Body of pancreas (tissue), 4 donors: ENCODE measurements at regions not wholly inside any gene's neighbourhood (a gene's known extent, or its start where the extent isn't known, plus 50 kb on each side); places are given as distances from the start of the nearest gene placed in this dataset.

Source experiments
- ATAC-seq: fragments of 150-250 bp; one replicate; pipeline ENCODE4 v1.9.1; 2016
- DNase-seq, 4 donors: peaks; one replicate each; pipeline ENCODE4 v3.0.0-alpha.2; 2019
- H3K27ac ChIP-seq, 4 donors: fragments of 200-600 bp; sonication (generic); 1 replicate in 3 of 4; 2 replicates in 1 of 4; pipeline versions ENCODE4 v1.5.1 to v1.6.1; 2016 to 2019; ENCODE audit warnings: mild to moderate bottlenecking in 1 of 4, mixed read lengths in 1 of 4, moderate library complexity in 1 of 4
- H3K27me3 ChIP-seq, 2 donors: fragments of 200-600 bp; sonication (generic); one replicate each; pipeline ENCODE4 v1.6.0; 2016; ENCODE audit warnings: mild to moderate bottlenecking in 1 of 2
- H3K36me3 ChIP-seq, 2 donors: fragments of 200-600 bp; sonication (generic); replicated peaks in 1 of 2; 2 replicates each; pipeline ENCODE4 v1.5.1; 2016; ENCODE audit warnings: low read depth in 2 of 2; ENCODE audit not compliant: insufficient read depth in 1 of 2
- H3K4me1 ChIP-seq: fragments of 200-600 bp; sonication (generic); one replicate; pipeline ENCODE4 v1.6.0; 2016
- H3K4me3 ChIP-seq, 2 donors: fragments of 200-600 bp; sonication (generic); 1 replicate in 1 of 2; 2 replicates in 1 of 2; pipeline ENCODE4 v1.5.1; 2016 to 2019
- H3K9me3 ChIP-seq, 3 donors: fragments of 200-600 bp; sonication (generic); 1 replicate in 2 of 3; 2 replicates in 1 of 3; pipeline ENCODE4 v1.5.1; 2016
- POLR2A ChIP-seq, 3 donors: fragments of 450-650 bp; IDR thresholded peaks; one replicate each; pipeline ENCODE4 v1.6.1; 2016; ENCODE audit warnings: antibody characterized with exemption in 3 of 3, mild to moderate bottlenecking in 2 of 3
- WGBS, 2 donors: methylation state at CpG; one replicate each; pipeline ENCODE4 v1.1.5; 2017; 5-methylcytosine and 5-hydroxymethylcytosine counted together
- intact Hi-C: fragments of 100-400 bp; cut with DNase I; formaldehyde crosslinking; loops from one replicate; pipeline ENCODE4 v1.15.1; 2023
- TF ChIP-seq, protein P1 (sequence below), 7 experiments: fragments of 450-650 bp in 4 of 7; fragments of 200-600 bp in 3 of 7; sonication (generic) in 3 of 7; IDR thresholded peaks; one replicate each; pipeline ENCODE4 v1.5.1; 2016 to 2019; ENCODE audit warnings: antibody characterized with exemption in 7 of 7

DNA sequence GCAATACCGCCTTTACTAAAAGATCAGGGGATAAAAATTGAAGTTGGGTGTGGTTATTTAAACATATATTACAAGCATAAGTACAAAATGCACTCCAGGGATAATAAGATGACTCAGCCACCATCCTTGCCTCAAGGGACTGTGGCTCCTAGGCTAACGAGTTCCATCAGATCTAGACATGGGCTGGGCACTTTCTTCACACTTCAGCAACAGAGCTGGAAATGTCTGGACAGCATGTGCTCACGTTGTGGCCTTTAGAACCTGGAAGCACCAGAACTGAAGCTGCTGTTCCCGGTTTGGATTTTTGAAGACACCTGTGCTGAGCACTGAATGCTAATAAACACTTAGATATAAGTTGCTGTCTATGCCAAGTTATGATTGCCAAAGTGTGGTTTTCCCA lies 384.2 kb upstream of the SALL3 start:
- no peak overlapping the region for H3K4me3 ChIP-seq
- intact Hi-C loops: no loop called here
- H3K36me3 ChIP-seq: no peaks in the 10 kb centered on the region
- H3K9me3 ChIP-seq: no peaks in the 10 kb centered on the region
- no peak for TF ChIP-seq POLR2A (IDR thresholded peaks at IDR 0.05)
- TF ChIP-seq, protein P1, sequence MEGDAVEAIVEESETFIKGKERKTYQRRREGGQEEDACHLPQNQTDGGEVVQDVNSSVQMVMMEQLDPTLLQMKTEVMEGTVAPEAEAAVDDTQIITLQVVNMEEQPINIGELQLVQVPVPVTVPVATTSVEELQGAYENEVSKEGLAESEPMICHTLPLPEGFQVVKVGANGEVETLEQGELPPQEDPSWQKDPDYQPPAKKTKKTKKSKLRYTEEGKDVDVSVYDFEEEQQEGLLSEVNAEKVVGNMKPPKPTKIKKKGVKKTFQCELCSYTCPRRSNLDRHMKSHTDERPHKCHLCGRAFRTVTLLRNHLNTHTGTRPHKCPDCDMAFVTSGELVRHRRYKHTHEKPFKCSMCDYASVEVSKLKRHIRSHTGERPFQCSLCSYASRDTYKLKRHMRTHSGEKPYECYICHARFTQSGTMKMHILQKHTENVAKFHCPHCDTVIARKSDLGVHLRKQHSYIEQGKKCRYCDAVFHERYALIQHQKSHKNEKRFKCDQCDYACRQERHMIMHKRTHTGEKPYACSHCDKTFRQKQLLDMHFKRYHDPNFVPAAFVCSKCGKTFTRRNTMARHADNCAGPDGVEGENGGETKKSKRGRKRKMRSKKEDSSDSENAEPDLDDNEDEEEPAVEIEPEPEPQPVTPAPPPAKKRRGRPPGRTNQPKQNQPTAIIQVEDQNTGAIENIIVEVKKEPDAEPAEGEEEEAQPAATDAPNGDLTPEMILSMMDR (IDR thresholded peaks at IDR 0.05): no peak
- 56 to 57% methylated on average over 4 of the region's 4 CpGs for WGBS, 2 donors
- no peak overlapping the region for H3K27ac ChIP-seq
- no peaks in the 10 kb centered on the region for H3K4me1 ChIP-seq
- ATAC-seq: no peak
- no peaks in the 10 kb centered on the region for H3K27me3 ChIP-seq
- DNase-seq: no peak

- DNase-seq: no peak
- H3K36me3 ChIP-seq: no peaks in the 10 kb centered on the region
- no peak for TF ChIP-seq POLR2A (IDR thresholded peaks at IDR 0.05)
- TF ChIP-seq, protein P1 (IDR thresholded peaks at IDR 0.05): no peak
- no peak overlapping the region for H3K27ac ChIP-seq
- intact Hi-C loops: no loop called here
- no peak for ATAC-seq
- no peak overlapping the region for H3K4me3 ChIP-seq
- no peaks in the 10 kb centered on the region for H3K9me3 ChIP-seq
- WGBS, 2 donors: 53 to 64% methylated on average over 8 to 9 of the region's 9 CpGs
- no peaks in the 10 kb centered on the region for H3K27me3 ChIP-seq
- H3K4me1 ChIP-seq: no peaks in the 10 kb centered on the region
These were observed 383.6 kb upstream of the SALL3 start for GRCh38 chr18:78595924-78596573.

DNA sequence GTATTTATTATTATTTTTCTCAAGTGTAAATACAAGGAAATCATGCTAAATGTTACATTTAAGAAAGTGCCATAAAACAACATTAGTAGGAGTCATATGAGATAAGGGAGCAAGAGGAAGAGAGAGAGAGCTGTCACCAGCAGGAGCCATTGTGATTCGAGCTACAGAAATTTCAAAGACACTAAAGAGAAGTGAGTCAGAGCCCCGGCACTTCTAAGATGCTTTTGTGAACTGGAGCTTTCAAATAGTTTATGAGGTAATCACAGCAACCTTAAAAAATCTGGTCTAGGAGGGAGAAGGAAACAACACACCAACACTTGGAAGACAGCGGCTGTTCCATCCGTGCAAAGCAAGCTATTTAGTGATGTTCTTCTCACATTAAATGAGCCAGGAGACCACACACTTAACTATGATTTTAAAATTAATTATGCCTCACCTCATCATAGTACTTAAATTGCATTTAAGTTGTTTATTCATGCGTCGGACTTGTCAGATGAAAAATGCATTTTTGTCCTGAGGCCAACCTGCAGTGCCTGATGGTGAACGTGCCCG lies 382.7 kb upstream of the SALL3 start:
- intact Hi-C loops: no loop called here
- whole genome bisulfite sequencing, 2 donors: 30 to 34% methylated on average over 8 of the region's 8 CpGs
- Histone ChIP-seq H3K9me3 (no peaks in the 10 kb centered on the region), H3K36me3 (no peaks in the 10 kb centered on the region), H3K27me3 (no peaks in the 10 kb centered on the region), H3K4me3 (no peak overlapping the region), H3K27ac (no peak overlapping the region), H3K4me1 (no peaks in the 10 kb centered on the region)
- ATAC-seq (no peak), DNase-seq (no peak)
- TF ChIP-seq, protein P1 (IDR thresholded peaks at IDR 0.05): no peak
- no peak for TF ChIP-seq POLR2A (IDR thresholded peaks at IDR 0.05)

DNA sequence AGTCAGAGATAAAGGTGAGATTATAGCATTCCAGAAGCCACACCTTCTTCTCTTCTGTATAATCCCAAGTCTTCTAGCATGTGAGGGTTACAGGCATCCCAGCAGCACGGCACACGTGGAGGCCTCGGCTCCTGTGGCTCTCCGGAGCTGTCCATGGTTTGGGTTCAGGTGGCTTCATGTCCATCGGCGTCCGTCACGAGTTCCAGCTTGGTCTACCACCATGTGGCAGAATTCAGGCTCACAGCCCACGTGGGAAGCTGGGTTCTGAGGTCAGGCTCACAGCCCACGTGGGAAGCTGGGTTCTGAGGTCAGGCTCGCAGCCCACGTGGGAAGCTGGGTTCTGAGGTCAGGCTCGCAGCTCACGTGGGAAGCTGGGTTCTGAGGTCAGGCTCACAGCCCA lies 378.3 kb upstream of the SALL3 start:
- Histone ChIP-seq H3K9me3 (no peaks in the 10 kb centered on the region), H3K27ac (no peak overlapping the region), H3K36me3 (no peaks in the 10 kb centered on the region), H3K4me3 (no peak overlapping the region), H3K4me1 (no peaks in the 10 kb centered on the region), H3K27me3 (no peaks in the 10 kb centered on the region)
- WGBS, 2 donors: 56% methylated on average over 8 to 14 of the region's 14 CpGs
- intact Hi-C loops: no loop called here
- no peak for ATAC-seq
- TF ChIP-seq, protein P1 (IDR thresholded peaks at IDR 0.05): no peak
- no peak for TF ChIP-seq POLR2A (IDR thresholded peaks at IDR 0.05)
- no peak for DNase-seq

GRCh38 chr18:78601923-78602322 lies 377.7 kb upstream of the SALL3 start:
- 37 to 49% methylated on average over 5 to 7 of the region's 7 CpGs for WGBS, 2 donors
- no peaks in the 10 kb centered on the region for H3K27me3 ChIP-seq
- H3K4me3 ChIP-seq: no peak overlapping the region
- intact Hi-C loops: no loop called here
- H3K36me3 ChIP-seq: no peaks in the 10 kb centered on the region
- DNase-seq (no peak), ATAC-seq (no peak)
- H3K9me3 ChIP-seq: no peaks in the 10 kb centered on the region
- no peak overlapping the region for H3K27ac ChIP-seq
- H3K4me1 ChIP-seq: no peaks in the 10 kb centered on the region
- TF ChIP-seq, protein P1 (IDR thresholded peaks at IDR 0.05): no peak
- no peak for TF ChIP-seq POLR2A (IDR thresholded peaks at IDR 0.05)
